ENCODE measurements at regions not wholly inside any gene's neighbourhood (a gene's known extent, or its start where the extent isn't known, plus 50 kb on each side); places are given as distances from the start of the nearest gene placed in this dataset.

DNA sequence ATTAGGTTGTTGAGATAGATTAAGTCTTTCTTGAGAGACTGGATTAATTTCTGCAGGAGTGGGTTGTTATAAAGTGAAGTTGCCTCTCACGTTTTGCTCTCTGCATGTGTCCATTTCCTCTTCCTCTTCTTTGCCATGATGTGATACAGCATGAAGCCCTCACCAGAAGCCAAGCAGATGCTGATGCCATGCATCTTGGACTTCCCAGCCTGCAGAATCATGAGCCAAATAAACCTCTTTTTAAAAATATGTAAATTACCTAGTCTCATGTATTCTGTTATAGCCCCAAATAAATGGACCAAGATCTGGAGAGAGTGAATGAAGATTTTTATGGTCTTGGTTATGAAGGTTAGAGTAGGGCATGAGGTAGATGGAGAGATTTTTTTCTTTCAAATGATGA is 111.6 kb upstream of the MAN1A1 start:
- TF ChIP-seq, protein P1, sequence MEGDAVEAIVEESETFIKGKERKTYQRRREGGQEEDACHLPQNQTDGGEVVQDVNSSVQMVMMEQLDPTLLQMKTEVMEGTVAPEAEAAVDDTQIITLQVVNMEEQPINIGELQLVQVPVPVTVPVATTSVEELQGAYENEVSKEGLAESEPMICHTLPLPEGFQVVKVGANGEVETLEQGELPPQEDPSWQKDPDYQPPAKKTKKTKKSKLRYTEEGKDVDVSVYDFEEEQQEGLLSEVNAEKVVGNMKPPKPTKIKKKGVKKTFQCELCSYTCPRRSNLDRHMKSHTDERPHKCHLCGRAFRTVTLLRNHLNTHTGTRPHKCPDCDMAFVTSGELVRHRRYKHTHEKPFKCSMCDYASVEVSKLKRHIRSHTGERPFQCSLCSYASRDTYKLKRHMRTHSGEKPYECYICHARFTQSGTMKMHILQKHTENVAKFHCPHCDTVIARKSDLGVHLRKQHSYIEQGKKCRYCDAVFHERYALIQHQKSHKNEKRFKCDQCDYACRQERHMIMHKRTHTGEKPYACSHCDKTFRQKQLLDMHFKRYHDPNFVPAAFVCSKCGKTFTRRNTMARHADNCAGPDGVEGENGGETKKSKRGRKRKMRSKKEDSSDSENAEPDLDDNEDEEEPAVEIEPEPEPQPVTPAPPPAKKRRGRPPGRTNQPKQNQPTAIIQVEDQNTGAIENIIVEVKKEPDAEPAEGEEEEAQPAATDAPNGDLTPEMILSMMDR (IDR thresholded peaks at IDR 0.05) = no peak
- no peak for TF ChIP-seq POLR2A (IDR thresholded peaks at IDR 0.05)

Measured in Peyer's patch (tissue), 4 donors.